OCI-LY3 (cell line): ENCODE measurements at regions not wholly inside any gene's neighbourhood (a gene's known extent, or its start where the extent isn't known, plus 50 kb on each side); places are given as distances from the start of the nearest gene placed in this dataset.

Source experiments
- EZH2phosphoT487 ChIP-seq: fragments of 200-600 bp; shearing (Covaris generic); IDR thresholded peaks from 2 replicates; pipeline ENCODE4 v1.6.1; 2018; ENCODE audit warnings: antibody characterized with exemption, mixed run types, low read depth
- TF ChIP-seq, protein P1 (sequence below): fragments of 200-600, 300-600 bp; sonication (generic); IDR thresholded peaks from 2 replicates; pipeline ENCODE4 v1.5.1; 2014; ENCODE audit warnings: antibody characterized with exemption, low read length, low read depth

DNA sequence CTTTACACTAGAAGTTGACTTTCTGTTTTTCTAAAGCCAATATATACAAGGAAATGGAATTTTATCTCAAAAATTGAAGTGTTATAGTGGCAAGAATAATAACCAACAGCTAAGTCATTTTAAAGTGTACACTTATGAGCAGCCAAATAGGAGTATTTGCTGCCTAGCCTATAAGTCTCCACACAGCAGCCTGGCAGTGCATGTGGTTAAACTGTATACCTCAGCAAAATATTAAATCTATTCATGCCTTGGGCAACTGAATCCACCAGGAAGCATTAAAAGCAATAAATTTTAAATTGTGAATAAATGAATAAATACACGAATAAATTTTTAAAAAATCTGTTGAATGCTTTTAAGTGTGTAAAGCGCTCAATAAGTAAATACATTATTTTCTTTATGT is 432.4 kb upstream of the RORB start:
- TF ChIP-seq, protein P1, sequence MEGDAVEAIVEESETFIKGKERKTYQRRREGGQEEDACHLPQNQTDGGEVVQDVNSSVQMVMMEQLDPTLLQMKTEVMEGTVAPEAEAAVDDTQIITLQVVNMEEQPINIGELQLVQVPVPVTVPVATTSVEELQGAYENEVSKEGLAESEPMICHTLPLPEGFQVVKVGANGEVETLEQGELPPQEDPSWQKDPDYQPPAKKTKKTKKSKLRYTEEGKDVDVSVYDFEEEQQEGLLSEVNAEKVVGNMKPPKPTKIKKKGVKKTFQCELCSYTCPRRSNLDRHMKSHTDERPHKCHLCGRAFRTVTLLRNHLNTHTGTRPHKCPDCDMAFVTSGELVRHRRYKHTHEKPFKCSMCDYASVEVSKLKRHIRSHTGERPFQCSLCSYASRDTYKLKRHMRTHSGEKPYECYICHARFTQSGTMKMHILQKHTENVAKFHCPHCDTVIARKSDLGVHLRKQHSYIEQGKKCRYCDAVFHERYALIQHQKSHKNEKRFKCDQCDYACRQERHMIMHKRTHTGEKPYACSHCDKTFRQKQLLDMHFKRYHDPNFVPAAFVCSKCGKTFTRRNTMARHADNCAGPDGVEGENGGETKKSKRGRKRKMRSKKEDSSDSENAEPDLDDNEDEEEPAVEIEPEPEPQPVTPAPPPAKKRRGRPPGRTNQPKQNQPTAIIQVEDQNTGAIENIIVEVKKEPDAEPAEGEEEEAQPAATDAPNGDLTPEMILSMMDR = no peak
- no peak for TF ChIP-seq EZH2phosphoT487
